ENCODE measurements at regions not wholly inside any gene's neighbourhood (a gene's known extent, or its start where the extent isn't known, plus 50 kb on each side); places are given as distances from the start of the nearest gene placed in this dataset.

GRCh38 chr20:39871013-39871412 lies 818.0 kb downstream of the MAFB start:
- Histone ChIP-seq H3K36me3 (ENCODE audit: control insufficient read depth, low read length) (no peaks in the 10 kb centered on the region), H3K27me3 (ENCODE audit: control insufficient read depth, low read length) (no peaks in the 10 kb centered on the region), H3K9me3 (ENCODE audit: control insufficient read depth, insufficient read depth, low read length) (no peaks in the 10 kb centered on the region), H4K20me1 (ENCODE audit: control insufficient read depth, insufficient read depth, low read depth, low read length) (no peaks in the 10 kb centered on the region), H3K4me2 (ENCODE audit: low read length) (no peak overlapping the region), H3K9me2 (replicated peaks; ENCODE audit: control insufficient read depth, low read length) (no peaks in the 10 kb centered on the region), H3K4me1 (ENCODE audit: control insufficient read depth, low read length) (no peaks in the 10 kb centered on the region), H3K27ac (ENCODE audit: low read depth, low read length) (no peak overlapping the region), H3K79me2 (ENCODE audit: control insufficient read depth, low read length) (no peaks in the 10 kb centered on the region), H3F3A (ENCODE audit: control insufficient read depth, insufficient read depth) (no peaks in the 10 kb centered on the region), H3K4me3 (ENCODE audit: low read length) (no peak overlapping the region)
- TF ChIP-seq EZH2phosphoT487 (IDR thresholded peaks at IDR 0.05; ENCODE audit: borderline replicate concordance, low read length) = no peak
- TF ChIP-seq CTCF (IDR thresholded peaks at IDR 0.05; ENCODE audit: low read depth, low read length, poor library complexity, severe bottlenecking) = no peak

- no peaks in the 10 kb centered on the region for H4K20me1 ChIP-seq (ENCODE audit: control insufficient read depth, insufficient read depth, low read depth, low read length)
- no peaks in the 10 kb centered on the region for H3K9me3 ChIP-seq (ENCODE audit: control insufficient read depth, insufficient read depth, low read length)
- H3F3A ChIP-seq (ENCODE audit: control insufficient read depth, insufficient read depth) = no peaks in the 10 kb centered on the region
- H3K36me3 ChIP-seq (ENCODE audit: control insufficient read depth, low read length) = no peaks in the 10 kb centered on the region
- H3K9me2 ChIP-seq (replicated peaks; ENCODE audit: control insufficient read depth, low read length) = no peaks in the 10 kb centered on the region
- no peaks in the 10 kb centered on the region for H3K79me2 ChIP-seq (ENCODE audit: control insufficient read depth, low read length)
- no peak overlapping the region for H3K4me3 ChIP-seq (ENCODE audit: low read length)
- TF ChIP-seq CTCF (IDR thresholded peaks at IDR 0.05; ENCODE audit: low read depth, low read length, poor library complexity, severe bottlenecking) (no peak), EZH2phosphoT487 (IDR thresholded peaks at IDR 0.05; ENCODE audit: borderline replicate concordance, low read length) (no peak)
- no peaks in the 10 kb centered on the region for H3K4me1 ChIP-seq (ENCODE audit: control insufficient read depth, low read length)
- no peak overlapping the region for H3K27ac ChIP-seq (ENCODE audit: low read depth, low read length)
- H3K4me2 ChIP-seq (ENCODE audit: low read length) = no peak overlapping the region
- H3K27me3 ChIP-seq (ENCODE audit: control insufficient read depth, low read length) = no peaks in the 10 kb centered on the region
These were observed 823.6 kb downstream of the MAFB start for GRCh38 chr20:39865446-39865845.

GRCh38 chr20:39862470-39862891 lies 826.6 kb downstream of the MAFB start:
- no peak for TF ChIP-seq CTCF (IDR thresholded peaks at IDR 0.05; ENCODE audit: low read depth, low read length, poor library complexity, severe bottlenecking)
- TF ChIP-seq EZH2phosphoT487 (IDR thresholded peaks at IDR 0.05; ENCODE audit: borderline replicate concordance, low read length) = no peak
- H3K27ac ChIP-seq (ENCODE audit: low read depth, low read length) = no peak overlapping the region
- no peaks in the 10 kb centered on the region for H3K79me2 ChIP-seq (ENCODE audit: control insufficient read depth, low read length)
- H3K4me3 ChIP-seq (ENCODE audit: low read length) = no peak overlapping the region
- no peaks in the 10 kb centered on the region for H3K27me3 ChIP-seq (ENCODE audit: control insufficient read depth, low read length)
- H3K4me2 ChIP-seq (ENCODE audit: low read length) = no peak overlapping the region
- no peaks in the 10 kb centered on the region for H3K36me3 ChIP-seq (ENCODE audit: control insufficient read depth, low read length)
- no peaks in the 10 kb centered on the region for H3F3A ChIP-seq (ENCODE audit: control insufficient read depth, insufficient read depth)
- no peaks in the 10 kb centered on the region for H3K9me3 ChIP-seq (ENCODE audit: control insufficient read depth, insufficient read depth, low read length)
- no peaks in the 10 kb centered on the region for H3K9me2 ChIP-seq (replicated peaks; ENCODE audit: control insufficient read depth, low read length)
- H3K4me1 ChIP-seq (ENCODE audit: control insufficient read depth, low read length) = no peaks in the 10 kb centered on the region
- no peaks in the 10 kb centered on the region for H4K20me1 ChIP-seq (ENCODE audit: control insufficient read depth, insufficient read depth, low read depth, low read length)

- H3K79me2 ChIP-seq (ENCODE audit: control insufficient read depth, low read length) = no peaks in the 10 kb centered on the region
- H4K20me1 ChIP-seq (ENCODE audit: control insufficient read depth, insufficient read depth, low read depth, low read length) = no peaks in the 10 kb centered on the region
- H3K4me2 ChIP-seq (ENCODE audit: low read length) = no peak overlapping the region
- no peaks in the 10 kb centered on the region for H3K9me2 ChIP-seq (replicated peaks; ENCODE audit: control insufficient read depth, low read length)
- no peaks in the 10 kb centered on the region for H3K36me3 ChIP-seq (ENCODE audit: control insufficient read depth, low read length)
- no peak overlapping the region for H3K27ac ChIP-seq (ENCODE audit: low read depth, low read length)
- no peaks in the 10 kb centered on the region for H3K9me3 ChIP-seq (ENCODE audit: control insufficient read depth, insufficient read depth, low read length)
- no peaks in the 10 kb centered on the region for H3K4me1 ChIP-seq (ENCODE audit: control insufficient read depth, low read length)
- H3K27me3 ChIP-seq (ENCODE audit: control insufficient read depth, low read length) = no peaks in the 10 kb centered on the region
- no peaks in the 10 kb centered on the region for H3F3A ChIP-seq (ENCODE audit: control insufficient read depth, insufficient read depth)
- H3K4me3 ChIP-seq (ENCODE audit: low read length) = no peak overlapping the region
- TF ChIP-seq CTCF (IDR thresholded peaks at IDR 0.05; ENCODE audit: low read depth, low read length, poor library complexity, severe bottlenecking) = no peak
- no peak for TF ChIP-seq EZH2phosphoT487 (IDR thresholded peaks at IDR 0.05; ENCODE audit: borderline replicate concordance, low read length)
These were observed 827.7 kb downstream of the MAFB start for GRCh38 chr20:39861381-39861780.

Measured in DOHH2 (cell line).